ENCODE measurements at regions not wholly inside any gene's neighbourhood (a gene's known extent, or its start where the extent isn't known, plus 50 kb on each side); places are given as distances from the start of the nearest gene placed in this dataset.

GRCh38 chr9:113742878-113743277 lies 133.2 kb upstream of the ZNF618 start (continued):
- TF ChIP-seq RCOR1 (IDR thresholded peaks at IDR 0.05; ENCODE audit: insufficient replicate concordance, low read length) (no peak), NFE2L2 (IDR thresholded peaks at IDR 0.05; ENCODE audit: low read depth, low read length) (no peak), CEBPB (IDR thresholded peaks at IDR 0.05; ENCODE audit: low read depth, low read length) (no peak)

- Histone ChIP-seq H3K23ac (ENCODE audit: low read depth, low read length) (no peak overlapping the region), H3K9ac (ENCODE audit: low read depth, low read length) (no peak overlapping the region), H2BK5ac (ENCODE audit: low read depth, low read length, poor library complexity, severe bottlenecking) (no peak overlapping the region), H3K18ac (ENCODE audit: low read depth, low read length) (no peak overlapping the region), H3K79me1 (ENCODE audit: low read depth in 1 of 2, low read length in 2 of 2) (no peaks in the 10 kb centered on the region), H3K4me3 (ENCODE audit: insufficient read depth, low read depth, low read length) (no peak overlapping the region), H4K91ac (ENCODE audit: insufficient read depth, low read depth, low read length) (no peak overlapping the region), H3K14ac (replicated peaks; ENCODE audit: low read depth, low read length) (no peak overlapping the region), H2BK15ac (ENCODE audit: low read depth, low read length) (no peak overlapping the region), H2AFZ (replicated peaks; ENCODE audit: low read length, poor library complexity) (no peak overlapping the region), H4K8ac (ENCODE audit: low read depth in 2 of 2, low read length in 2 of 2) (no peak overlapping the region), H2AK5ac (ENCODE audit: low read depth, low read length) (no peak overlapping the region), H3K27me3 (ENCODE audit: control insufficient read depth, insufficient read depth, low read length) (peaks cover 23% of the 10 kb centered on the region), H3K9me3 (ENCODE audit: control insufficient read depth, insufficient read depth, low read length) (no peaks in the 10 kb centered on the region; the same call in 1 of the 2 replicates), H3K27ac (ENCODE audit: insufficient read depth, low read length) (no peak overlapping the region), H3K56ac (ENCODE audit: extremely low read depth, insufficient read depth, low read length) (no peak overlapping the region), H3K9me1 (ENCODE audit: insufficient read depth, low read length) (no peaks in the 10 kb centered on the region), H4K5ac (ENCODE audit: low read depth, low read length) (no peak overlapping the region), H2BK120ac (ENCODE audit: low read depth, low read length) (no peak overlapping the region), H3K4ac (ENCODE audit: low read depth, low read length) (no peak overlapping the region), H2BK20ac (ENCODE audit: low read depth, low read length) (no peak overlapping the region), H2AK9ac (replicated peaks; ENCODE audit: low read depth, low read length, poor library complexity) (no peak overlapping the region), H3K4me1 (ENCODE audit: control insufficient read depth, insufficient read depth, low read length) (no peaks in the 10 kb centered on the region), H4K20me1 (ENCODE audit: insufficient read depth, low read length) (no peaks in the 10 kb centered on the region), H3K4me2 (ENCODE audit: low read depth, low read length) (no peak overlapping the region), H3K36me3 (ENCODE audit: control insufficient read depth, insufficient read depth, low read length) (no peaks in the 10 kb centered on the region)
- in situ Hi-C loops (cut with MboI; ENCODE audit: low sequenced_read_pairs) (no loop called here), dilution Hi-C loops (cut with HindIII; ENCODE audit: low sequenced_read_pairs, unreplicated experiment) (no loop called here), intact Hi-C loops (cut with micrococcal nuclease) (no loop called here)
- CTCF ChIA-PET, result no interaction called here
- POLR2A ChIA-PET (ENCODE audit: unreplicated experiment), result no interaction called here
- no TSS peak for BruUV-seq (replicated peaks)
- no peak for DNase-seq
- WGBS, 2 experiments (ENCODE audit: extremely low coverage in 2 of 2, insufficient read length in 1 of 2), result 0% methylated on average over 1 of the region's 4 CpGs; no CpG with 5 or more reads in 1 of the 2 experiments
- no peak for ATAC-seq (ENCODE audit: low read depth)
- no peak for TF ChIP-seq SMC3 (IDR thresholded peaks at IDR 0.05; ENCODE audit: low read depth, low read length)
- no peak for TF ChIP-seq MAZ (IDR thresholded peaks at IDR 0.05; ENCODE audit: borderline replicate concordance, low read depth, low read length)
- no peak for TF ChIP-seq POLR2A (IDR thresholded peaks at IDR 0.05; ENCODE audit: low read depth, low read length)
- TF ChIP-seq RAD21 (IDR thresholded peaks at IDR 0.05; ENCODE audit: low read length), result no peak
- TF ChIP-seq ELK1 (IDR thresholded peaks at IDR 0.05; ENCODE audit: borderline replicate concordance, low read depth, low read length), result no peak
- TF ChIP-seq NFE2L2 (IDR thresholded peaks at IDR 0.05; ENCODE audit: low read depth, low read length), result no peak
- TF ChIP-seq CTCF (conservative IDR thresholded peaks at IDR 0.05; ENCODE audit: low read depth, low read length), result no peak
- TF ChIP-seq BHLHE40 (IDR thresholded peaks at IDR 0.05; ENCODE audit: low read depth, low read length), result no peak
- TF ChIP-seq FOS (IDR thresholded peaks at IDR 0.05; ENCODE audit: low read depth, low read length), result no peak
- TF ChIP-seq MAFK (IDR thresholded peaks at IDR 0.05; ENCODE audit: low read depth, low read length), result no peak
- no peak for TF ChIP-seq CEBPB (IDR thresholded peaks at IDR 0.05; ENCODE audit: low read depth, low read length)
- TF ChIP-seq MXI1 (IDR thresholded peaks at IDR 0.05; ENCODE audit: borderline replicate concordance, low read depth, low read length), result no peak
- no peak for TF ChIP-seq USF2 (IDR thresholded peaks at IDR 0.05; ENCODE audit: low read depth, low read length)
- TF ChIP-seq RFX5 (IDR thresholded peaks at IDR 0.05; ENCODE audit: low read depth, low read length), result no peak
- TF ChIP-seq RCOR1 (IDR thresholded peaks at IDR 0.05; ENCODE audit: insufficient replicate concordance, low read length), result no peak
Observed at GRCh38 chr9:113746486-113746885, 129.6 kb upstream of the ZNF618 start.

All from IMR-90 (cell line).